AG04449 (cell line): ENCODE measurements at regions not wholly inside any gene's neighbourhood (a gene's known extent, or its start where the extent isn't known, plus 50 kb on each side); places are given as distances from the start of the nearest gene placed in this dataset.
"Not testable (repeated sequence)": the region's sequence is repeated elsewhere in the genome, so short reads cannot be mapped to it uniquely, and the experiment has no call there.

ENCODE experiments used
- CTCF ChIA-PET: fragments of 350-600 bp; formaldehyde crosslinking; extraction: SDS; loops from one replicate; lab custom pipeline; 2021; ENCODE audit warnings: antibody characterized with exemption; lab: Yijun Ruan, JAX
- POLR2A ChIA-PET: fragments of 400-600, 350-600 bp; formaldehyde crosslinking; extraction: SDS; loops from one replicate; lab custom pipeline; 2020; ENCODE audit warnings: antibody characterized with exemption, inconsistent platforms; lab: Yijun Ruan, JAX
- DNase-seq: peaks from one replicate; pipeline ENCODE4 v3.0.0-alpha.2; 2010; ENCODE audit warnings: low read depth, low spot score
- H3K4me3 ChIP-seq: 2 replicates; pipeline ENCODE4 v1.5.1; 2011; ENCODE audit warnings: low read depth, mild to moderate bottlenecking, control low read depth, low read length
- CTCF ChIP-seq: IDR thresholded peaks from one replicate; pipeline ENCODE4 v1.5.1; 2011; ENCODE audit warnings: mild to moderate bottlenecking, moderate library complexity, low read length, control low read depth, inconsistent platforms; ENCODE audit not compliant: insufficient read depth; ENCODE audit errors: missing control alignments

DNA sequence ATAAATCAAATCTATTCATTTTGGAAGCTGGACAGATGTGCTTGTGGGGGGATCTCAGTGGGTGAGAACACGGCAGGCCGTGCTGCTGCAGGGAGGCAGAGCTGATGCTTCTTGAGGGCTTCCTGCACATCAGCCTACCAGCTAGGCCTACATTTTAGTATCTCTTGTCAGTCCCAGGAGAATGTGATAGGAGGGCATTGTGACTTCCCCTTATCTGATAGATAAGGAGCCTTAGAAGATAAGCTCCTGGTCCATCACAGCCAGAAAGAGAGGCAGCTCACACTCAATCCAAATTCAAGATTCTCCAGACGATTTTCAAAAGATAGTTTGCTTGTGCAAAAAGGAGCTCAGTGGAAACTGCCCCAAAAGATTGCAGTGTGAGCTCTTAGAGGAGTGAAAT is 89.0 kb downstream of the SHANK2 start:
- DNase-seq = no peak
- ChIA-PET CTCF (no interaction called here), POLR2A (no interaction called here)

DNA sequence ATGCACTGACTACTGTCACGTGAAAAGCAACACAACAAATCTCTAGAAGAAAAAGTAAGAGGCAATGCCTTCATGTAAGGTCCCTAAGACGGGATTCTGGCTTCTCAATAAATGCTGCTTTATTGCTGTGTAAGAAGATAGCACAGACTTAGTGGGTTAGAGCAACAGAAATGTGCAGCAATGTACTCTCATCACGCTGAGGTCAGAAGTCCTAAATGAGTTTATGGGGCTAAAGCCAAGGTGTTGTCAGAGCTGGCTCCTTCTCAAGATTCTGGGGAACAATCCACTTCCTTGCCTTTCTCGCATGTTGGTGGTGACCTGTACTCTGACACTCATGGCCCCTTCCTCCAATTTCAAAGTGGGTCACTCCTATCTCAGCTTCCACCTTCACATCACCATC is 93.4 kb downstream of the SHANK2 start:
- POLR2A ChIA-PET = no interaction called here

More for the DNA sequence above, 89.0 kb downstream of the SHANK2 start:
- H3K4me3 ChIP-seq = no peak overlapping the region
- TF ChIP-seq CTCF = no peak

GRCh38 chr11:71157676-71158075 is 94.7 kb downstream of the SHANK2 start:
- H3K4me3 ChIP-seq, DNase-seq, POLR2A ChIA-PET, CTCF ChIA-PET: not testable (repeated sequence)

More for the DNA sequence above, 93.4 kb downstream of the SHANK2 start:
- no peak for TF ChIP-seq CTCF
- no peak overlapping the region for H3K4me3 ChIP-seq
- no peak for DNase-seq
- CTCF ChIA-PET = no interaction called here

- ChIA-PET POLR2A (no interaction called here), CTCF (no interaction called here)
- H3K4me3 ChIP-seq = no peak overlapping the region
- no peak for DNase-seq
- TF ChIP-seq CTCF = no peak
These were observed 96.1 kb downstream of the SHANK2 start for GRCh38 chr11:71156301-71156700.

DNA sequence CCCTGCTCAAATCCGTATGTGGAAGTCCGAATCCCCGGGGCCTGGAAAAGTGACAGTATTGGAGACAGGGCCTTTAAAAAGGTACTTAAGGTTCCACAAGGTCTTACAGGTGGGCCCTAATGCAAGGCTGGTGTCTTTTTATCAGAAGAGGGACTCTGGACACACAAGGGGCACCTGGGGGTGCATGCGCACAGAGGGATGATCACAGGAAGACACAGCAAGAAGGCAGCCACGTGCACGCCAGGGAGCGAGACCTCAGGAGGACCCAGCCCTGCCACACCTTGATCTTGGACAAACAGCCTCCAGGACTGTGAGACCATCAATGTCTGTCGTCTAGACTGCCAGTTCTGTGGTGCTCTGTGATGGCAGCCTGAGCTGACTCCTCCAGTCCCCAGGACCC is 96.5 kb downstream of the SHANK2 start:
- no peak overlapping the region for H3K4me3 ChIP-seq
- no peak for DNase-seq
- POLR2A ChIA-PET = no interaction called here
- no peak for TF ChIP-seq CTCF
- CTCF ChIA-PET = no interaction called here

- no peak for DNase-seq
- POLR2A ChIA-PET = no interaction called here
These were observed 98.0 kb downstream of the SHANK2 start for GRCh38 chr11:71154261-71154805.

More at GRCh38 chr11:71154261-71154805, 98.0 kb downstream of the SHANK2 start:
- no peak overlapping the region for H3K4me3 ChIP-seq
- no peak for TF ChIP-seq CTCF
- CTCF ChIA-PET = no interaction called here
